ENCODE measurements at regions not wholly inside any gene's neighbourhood (a gene's known extent, or its start where the extent isn't known, plus 50 kb on each side); places are given as distances from the start of the nearest gene placed in this dataset.

GRCh38 chr13:59601993-59602392 lies 561.7 kb downstream of the DIAPH3 start:
- no peak for TF ChIP-seq REST (IDR thresholded peaks at IDR 0.05; ENCODE audit: insufficient replicate concordance, low read depth)
- no peak for TF ChIP-seq SPI1 (IDR thresholded peaks at IDR 0.05; ENCODE audit: borderline replicate concordance, low read depth)
- TF ChIP-seq GABPA (IDR thresholded peaks at IDR 0.05; ENCODE audit: low read depth), result no peak
- no peak for TF ChIP-seq POLR2AphosphoS5 (IDR thresholded peaks at IDR 0.05; ENCODE audit: low read depth)
- TF ChIP-seq CTCF (IDR thresholded peaks at IDR 0.05; ENCODE audit: insufficient read depth, low read length), result no peak
- no peak overlapping the region for H3K4me3 ChIP-seq (replicated peaks; ENCODE audit: insufficient read depth, low read length)
- no peak for DNase-seq (ENCODE audit: low read depth in 1 of 2, low spot score in 1 of 2)
- H3K27me3 ChIP-seq (ENCODE audit: insufficient read depth, poor library complexity, severe bottlenecking), result no peaks in the 10 kb centered on the region
- no peak overlapping the region for H3K27ac ChIP-seq (replicated peaks)

GRCh38 chr13:59603646-59604045 lies 560.1 kb downstream of the DIAPH3 start:
- DNase-seq (ENCODE audit: low read depth in 1 of 2, low spot score in 1 of 2), result no peak
- H3K27me3 ChIP-seq (ENCODE audit: insufficient read depth, poor library complexity, severe bottlenecking), result no peaks in the 10 kb centered on the region
- no peak overlapping the region for H3K4me3 ChIP-seq (replicated peaks; ENCODE audit: insufficient read depth, low read length)
- no peak overlapping the region for H3K27ac ChIP-seq (replicated peaks)
- TF ChIP-seq POLR2AphosphoS5 (IDR thresholded peaks at IDR 0.05; ENCODE audit: low read depth) (no peak), CTCF (IDR thresholded peaks at IDR 0.05; ENCODE audit: insufficient read depth, low read length) (no peak), GABPA (IDR thresholded peaks at IDR 0.05; ENCODE audit: low read depth) (no peak), REST (IDR thresholded peaks at IDR 0.05; ENCODE audit: insufficient replicate concordance, low read depth) (no peak), SPI1 (IDR thresholded peaks at IDR 0.05; ENCODE audit: borderline replicate concordance, low read depth) (no peak)

GRCh38 chr13:59607172-59607571 lies 556.6 kb downstream of the DIAPH3 start:
- Histone ChIP-seq H3K27ac (replicated peaks) (no peak overlapping the region), H3K27me3 (ENCODE audit: insufficient read depth, poor library complexity, severe bottlenecking) (no peaks in the 10 kb centered on the region), H3K4me3 (replicated peaks; ENCODE audit: insufficient read depth, low read length) (no peak overlapping the region)
- DNase-seq (ENCODE audit: low read depth in 1 of 2, low spot score in 1 of 2), result no peak
- TF ChIP-seq SPI1 (IDR thresholded peaks at IDR 0.05; ENCODE audit: borderline replicate concordance, low read depth) (no peak), REST (IDR thresholded peaks at IDR 0.05; ENCODE audit: insufficient replicate concordance, low read depth) (no peak), GABPA (IDR thresholded peaks at IDR 0.05; ENCODE audit: low read depth) (no peak), POLR2AphosphoS5 (IDR thresholded peaks at IDR 0.05; ENCODE audit: low read depth) (no peak), CTCF (IDR thresholded peaks at IDR 0.05; ENCODE audit: insufficient read depth, low read length) (no peak)

Measured in HL-60 (cell line).